ENCODE measurements at regions not wholly inside any gene's neighbourhood (a gene's known extent, or its start where the extent isn't known, plus 50 kb on each side); places are given as distances from the start of the nearest gene placed in this dataset.
"Not testable (repeated sequence)": the region's sequence is repeated elsewhere in the genome, so short reads cannot be mapped to it uniquely, and the experiment has no call there.

DNA sequence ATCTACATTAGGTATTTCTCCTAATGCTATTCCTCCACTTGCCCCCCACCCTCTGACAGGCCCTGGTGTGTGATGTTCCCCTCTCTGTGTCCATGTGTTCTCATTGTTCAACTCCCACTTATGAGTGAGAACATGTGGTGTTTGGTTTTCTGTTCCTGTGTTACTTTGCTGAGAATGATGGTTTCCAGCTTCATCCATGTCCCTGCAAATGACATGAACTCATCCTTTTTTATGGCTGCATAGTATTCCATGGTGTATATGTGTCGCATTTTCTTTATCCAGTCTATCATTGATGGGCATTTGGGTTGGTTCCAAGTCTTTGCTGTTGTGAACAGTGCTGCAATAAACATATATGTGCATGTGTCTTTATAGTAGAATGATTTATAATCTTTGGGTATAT is 50.6 kb upstream of the GRHL3 start:
- DNase-seq (ENCODE audit: low spot score) = not testable (repeated sequence)

DNA sequence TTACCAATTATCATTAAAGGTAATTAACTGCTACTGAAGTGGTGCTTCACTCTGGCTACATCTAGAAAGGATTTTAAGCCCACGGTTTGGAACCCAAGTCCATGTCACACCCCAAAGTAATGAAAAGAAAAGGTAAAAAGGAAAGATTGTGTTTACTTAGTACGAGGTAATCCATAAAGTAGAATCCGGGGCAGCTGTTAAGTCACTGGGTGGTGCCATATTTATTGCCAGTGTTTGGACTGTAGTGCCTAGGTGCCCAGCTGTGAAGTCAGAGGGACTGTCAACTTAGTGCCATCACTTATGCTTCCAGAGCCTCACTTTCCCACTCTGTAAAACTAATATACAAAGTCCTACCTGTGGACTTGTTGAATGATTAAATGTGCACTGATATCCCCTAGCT is 52.2 kb upstream of the GRHL3 start:
- no peak for DNase-seq (ENCODE audit: low spot score)

DNA sequence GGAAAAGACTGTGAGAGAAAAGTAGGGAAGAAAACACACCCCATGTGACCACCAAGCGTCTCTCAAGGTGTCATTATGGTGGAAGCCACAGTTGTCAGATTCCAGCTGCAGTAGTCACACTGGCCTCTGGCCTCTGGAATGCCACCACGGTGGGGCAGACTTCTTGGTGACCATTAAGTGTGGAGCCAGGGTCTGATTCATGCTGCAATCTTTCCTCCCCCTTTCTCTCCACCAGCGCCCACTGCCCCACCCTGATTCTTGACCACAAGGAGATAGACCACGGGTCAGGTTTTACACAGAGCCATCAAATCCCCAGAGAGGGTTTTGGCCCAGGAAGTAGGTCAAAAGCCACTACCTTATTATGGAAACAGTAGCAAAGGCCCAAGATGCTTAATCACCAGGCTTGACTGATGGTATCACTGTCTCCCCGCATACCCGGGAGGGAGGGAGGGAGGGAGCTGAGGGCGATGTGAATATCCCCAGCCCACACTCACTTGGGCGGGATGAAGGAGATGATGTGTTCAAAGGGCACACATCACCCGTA is 52.7 kb upstream of the GRHL3 start:
- TF ChIP-seq, protein P1, sequence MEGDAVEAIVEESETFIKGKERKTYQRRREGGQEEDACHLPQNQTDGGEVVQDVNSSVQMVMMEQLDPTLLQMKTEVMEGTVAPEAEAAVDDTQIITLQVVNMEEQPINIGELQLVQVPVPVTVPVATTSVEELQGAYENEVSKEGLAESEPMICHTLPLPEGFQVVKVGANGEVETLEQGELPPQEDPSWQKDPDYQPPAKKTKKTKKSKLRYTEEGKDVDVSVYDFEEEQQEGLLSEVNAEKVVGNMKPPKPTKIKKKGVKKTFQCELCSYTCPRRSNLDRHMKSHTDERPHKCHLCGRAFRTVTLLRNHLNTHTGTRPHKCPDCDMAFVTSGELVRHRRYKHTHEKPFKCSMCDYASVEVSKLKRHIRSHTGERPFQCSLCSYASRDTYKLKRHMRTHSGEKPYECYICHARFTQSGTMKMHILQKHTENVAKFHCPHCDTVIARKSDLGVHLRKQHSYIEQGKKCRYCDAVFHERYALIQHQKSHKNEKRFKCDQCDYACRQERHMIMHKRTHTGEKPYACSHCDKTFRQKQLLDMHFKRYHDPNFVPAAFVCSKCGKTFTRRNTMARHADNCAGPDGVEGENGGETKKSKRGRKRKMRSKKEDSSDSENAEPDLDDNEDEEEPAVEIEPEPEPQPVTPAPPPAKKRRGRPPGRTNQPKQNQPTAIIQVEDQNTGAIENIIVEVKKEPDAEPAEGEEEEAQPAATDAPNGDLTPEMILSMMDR (IDR thresholded peaks at IDR 0.05; ENCODE audit: extremely low read depth, missing control alignments) = no peak

More for the DNA sequence above, 52.2 kb upstream of the GRHL3 start:
- TF ChIP-seq, protein P1 (IDR thresholded peaks at IDR 0.05; ENCODE audit: extremely low read depth, missing control alignments) = no peak

DNA sequence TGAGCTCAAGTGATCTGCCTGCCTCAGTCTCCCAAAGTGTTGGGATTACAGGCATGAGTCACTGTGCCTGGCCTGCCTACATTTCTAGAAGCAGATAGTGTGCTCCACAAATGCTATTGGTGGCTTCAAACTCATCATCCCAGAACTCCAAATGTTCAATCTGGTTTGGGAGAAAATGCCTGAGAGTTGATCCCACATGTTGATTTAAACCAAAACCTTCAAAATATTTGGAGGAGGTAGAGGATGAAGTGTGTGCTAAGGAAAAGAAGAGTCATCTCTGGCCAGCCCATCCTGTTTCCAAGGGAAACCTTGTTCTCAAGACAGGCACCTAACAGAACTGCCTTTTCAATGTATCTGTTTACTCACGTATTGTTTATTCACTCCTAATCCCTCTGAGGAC is 55.4 kb upstream of the GRHL3 start:
- TF ChIP-seq, protein P1 (IDR thresholded peaks at IDR 0.05; ENCODE audit: extremely low read depth, missing control alignments) = no peak
- no peak for DNase-seq (ENCODE audit: low spot score)

More for the DNA sequence above, 52.7 kb upstream of the GRHL3 start:
- no peak for DNase-seq (ENCODE audit: low spot score)

DNA sequence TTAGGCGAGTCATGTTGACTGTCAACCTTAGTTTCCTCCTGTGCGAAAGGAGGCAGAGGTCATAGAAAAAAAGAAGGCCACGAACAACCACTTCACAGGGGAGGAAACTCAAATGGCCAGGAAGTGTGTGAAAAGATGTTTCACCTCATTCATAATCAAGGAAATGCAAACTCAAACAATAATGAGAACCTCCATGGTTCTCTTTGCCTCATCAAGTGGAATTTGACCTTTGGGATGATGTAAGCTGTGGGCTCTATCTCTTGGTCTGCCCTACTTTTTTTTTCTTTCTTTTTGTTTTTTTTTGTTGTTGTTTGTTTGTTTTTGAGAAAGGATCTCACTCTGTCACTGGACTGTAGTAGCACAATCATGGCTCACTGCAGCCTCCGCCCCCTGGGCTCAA is 55.9 kb upstream of the GRHL3 start:
- TF ChIP-seq, protein P1 (IDR thresholded peaks at IDR 0.05; ENCODE audit: extremely low read depth, missing control alignments) = no peak
- DNase-seq (ENCODE audit: low spot score) = no peak

DNA sequence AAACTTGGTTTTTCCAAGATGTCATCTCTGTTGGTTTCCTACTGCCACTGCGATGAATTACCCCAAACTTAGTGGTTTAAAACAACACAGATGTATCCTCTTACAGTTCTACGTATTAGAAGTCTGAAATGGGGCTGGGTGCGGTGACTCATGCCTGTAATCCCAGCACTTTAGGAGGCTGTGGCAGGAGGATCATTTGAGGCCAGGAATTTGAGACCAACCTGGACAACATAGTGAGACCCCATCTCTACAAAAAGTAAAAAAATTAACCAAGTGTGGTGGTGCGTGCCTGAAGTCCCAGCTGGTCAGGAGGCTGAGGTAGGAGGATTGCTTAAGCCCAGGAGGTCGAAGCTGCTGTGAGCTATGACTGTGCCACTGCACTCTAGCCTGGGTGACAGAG is 57.2 kb upstream of the GRHL3 start:
- DNase-seq (ENCODE audit: low spot score) = no peak
- TF ChIP-seq, protein P1 (IDR thresholded peaks at IDR 0.05; ENCODE audit: extremely low read depth, missing control alignments) = no peak

DNA sequence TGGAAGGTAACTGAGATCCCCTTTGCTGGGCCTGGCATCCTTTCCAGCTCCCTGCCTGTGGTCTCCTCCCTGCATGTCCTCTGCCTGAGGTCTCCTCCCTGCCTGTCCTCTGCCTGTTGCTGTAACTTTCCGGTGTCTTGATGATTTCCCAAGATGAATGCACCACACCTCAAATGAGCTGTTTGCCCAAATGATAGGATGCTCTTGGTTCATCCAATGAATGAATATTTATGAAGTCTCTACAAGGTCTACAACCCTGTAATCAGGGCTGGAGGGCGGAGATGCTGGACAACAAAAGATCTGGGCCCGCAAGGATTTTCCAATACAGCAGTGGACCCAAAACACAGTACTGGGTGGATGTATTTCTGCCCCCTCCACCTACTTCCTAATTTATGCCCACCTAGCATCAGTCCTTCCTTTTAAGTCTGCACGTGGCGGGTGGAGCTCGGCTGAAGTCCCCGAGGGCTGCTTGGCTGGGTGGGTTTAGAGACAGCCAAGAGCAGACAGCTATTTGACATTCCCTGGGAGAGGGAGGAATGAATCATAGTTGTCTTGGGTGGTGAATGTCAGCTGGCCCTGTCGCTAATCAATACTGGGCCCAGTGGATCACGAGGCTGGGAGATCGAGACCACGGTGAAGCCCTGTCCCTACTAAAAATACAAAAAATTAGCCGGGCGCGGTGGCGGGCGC is 60.3 kb upstream of the GRHL3 start:
- DNase-seq (ENCODE audit: low spot score) = no peak
- TF ChIP-seq, protein P1 (IDR thresholded peaks at IDR 0.05; ENCODE audit: extremely low read depth, missing control alignments) = no peak

DNA sequence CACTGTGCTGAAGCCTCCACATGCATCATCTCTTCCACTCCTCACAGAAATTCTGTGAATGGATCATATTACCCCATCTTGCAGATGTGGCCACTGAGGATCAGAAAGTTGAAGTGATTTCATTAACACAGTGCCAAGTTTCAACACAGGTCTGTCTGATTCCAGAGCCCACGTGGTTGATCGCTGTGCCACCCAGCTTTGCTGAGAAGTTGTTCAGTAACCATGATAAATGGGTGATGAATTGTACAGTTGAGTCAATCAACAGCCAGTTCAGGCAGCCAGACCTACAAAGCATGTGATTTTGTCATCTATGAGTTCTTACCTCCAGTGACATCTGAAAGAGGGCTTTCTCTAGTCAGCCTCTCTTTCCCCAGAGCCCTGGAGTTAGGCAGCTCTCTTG is 61.8 kb upstream of the GRHL3 start:
- DNase-seq (ENCODE audit: low spot score) = no peak
- TF ChIP-seq, protein P1 (IDR thresholded peaks at IDR 0.05; ENCODE audit: extremely low read depth, missing control alignments) = no peak

Measured in GM20000 (cell line).